ENCODE measurements at regions not wholly inside any gene's neighbourhood (a gene's known extent, or its start where the extent isn't known, plus 50 kb on each side); places are given as distances from the start of the nearest gene placed in this dataset.

- Histone ChIP-seq H3K36me3 (replicated peaks) (no peaks in the 10 kb centered on the region), H3K27me3 (replicated peaks) (no peaks in the 10 kb centered on the region), H3K27ac (no peak overlapping the region), H3K4me3 (ENCODE audit: low read depth, low read length) (no peak overlapping the region)
- in situ Hi-C loops (cut with HindIII; ENCODE audit: low pct_ligation_motif_present, low sequenced_read_pairs) = no loop called here
- DNase-seq = no peak
- no peak for TF ChIP-seq CTCF (IDR thresholded peaks at IDR 0.05; ENCODE audit: low read depth, low read length, missing control alignments)
Observed at GRCh38 chr10:123421461-123421860, 244.7 kb upstream of the GPR26 start.

GRCh38 chr10:123422261-123422660, 243.9 kb upstream of the GPR26 start:
- Histone ChIP-seq H3K36me3 (replicated peaks) (no peaks in the 10 kb centered on the region), H3K27ac (no peak overlapping the region), H3K27me3 (replicated peaks) (no peaks in the 10 kb centered on the region), H3K4me3 (ENCODE audit: low read depth, low read length) (no peak overlapping the region)
- DNase-seq = no peak
- TF ChIP-seq CTCF (IDR thresholded peaks at IDR 0.05; ENCODE audit: low read depth, low read length, missing control alignments) = no peak
- in situ Hi-C loops (cut with HindIII; ENCODE audit: low pct_ligation_motif_present, low sequenced_read_pairs) = no loop called here

GRCh38 chr10:123424537-123424936, 241.6 kb upstream of the GPR26 start:
- no peak overlapping the region for H3K4me3 ChIP-seq (ENCODE audit: low read depth, low read length)
- TF ChIP-seq CTCF (IDR thresholded peaks at IDR 0.05; ENCODE audit: low read depth, low read length, missing control alignments) = no peak
- no peak for DNase-seq
- no peaks in the 10 kb centered on the region for H3K27me3 ChIP-seq (replicated peaks)
- no peaks in the 10 kb centered on the region for H3K36me3 ChIP-seq (replicated peaks)
- in situ Hi-C loops (cut with HindIII; ENCODE audit: low pct_ligation_motif_present, low sequenced_read_pairs) = no loop called here
- H3K27ac ChIP-seq = no peak overlapping the region

GRCh38 chr10:123425680-123426079, 240.5 kb upstream of the GPR26 start:
- Histone ChIP-seq H3K27me3 (replicated peaks) (no peaks in the 10 kb centered on the region), H3K4me3 (ENCODE audit: low read depth, low read length) (no peak overlapping the region), H3K36me3 (replicated peaks) (no peaks in the 10 kb centered on the region), H3K27ac (no peak overlapping the region)
- in situ Hi-C loops (cut with HindIII; ENCODE audit: low pct_ligation_motif_present, low sequenced_read_pairs) = no loop called here
- no peak for TF ChIP-seq CTCF (IDR thresholded peaks at IDR 0.05; ENCODE audit: low read depth, low read length, missing control alignments)
- DNase-seq = no peak

GRCh38 chr10:123427165-123427786, 238.9 kb upstream of the GPR26 start:
- Histone ChIP-seq H3K4me3 (ENCODE audit: low read depth, low read length) (no peak overlapping the region), H3K36me3 (replicated peaks) (no peaks in the 10 kb centered on the region), H3K27me3 (replicated peaks) (no peaks in the 10 kb centered on the region), H3K27ac (no peak overlapping the region)
- no peak for DNase-seq
- in situ Hi-C loops (cut with HindIII; ENCODE audit: low pct_ligation_motif_present, low sequenced_read_pairs) = no loop called here
- no peak for TF ChIP-seq CTCF (IDR thresholded peaks at IDR 0.05; ENCODE audit: low read depth, low read length, missing control alignments)

GRCh38 chr10:123428391-123428790, 237.8 kb upstream of the GPR26 start:
- no peak for DNase-seq
- in situ Hi-C loops (cut with HindIII; ENCODE audit: low pct_ligation_motif_present, low sequenced_read_pairs) = no loop called here
- H3K36me3 ChIP-seq (replicated peaks) = no peaks in the 10 kb centered on the region
- no peak for TF ChIP-seq CTCF (IDR thresholded peaks at IDR 0.05; ENCODE audit: low read depth, low read length, missing control alignments)
- H3K4me3 ChIP-seq (ENCODE audit: low read depth, low read length) = no peak overlapping the region
- H3K27me3 ChIP-seq (replicated peaks) = no peaks in the 10 kb centered on the region
- no peak overlapping the region for H3K27ac ChIP-seq

Measured in brain microvascular endothelial cell (primary cell).